ENCODE measurements at regions not wholly inside any gene's neighbourhood (a gene's known extent, or its start where the extent isn't known, plus 50 kb on each side); places are given as distances from the start of the nearest gene placed in this dataset.
A peak's percentile ranks its signal among the peaks of the same experiment; 100 is the strongest.

DNA sequence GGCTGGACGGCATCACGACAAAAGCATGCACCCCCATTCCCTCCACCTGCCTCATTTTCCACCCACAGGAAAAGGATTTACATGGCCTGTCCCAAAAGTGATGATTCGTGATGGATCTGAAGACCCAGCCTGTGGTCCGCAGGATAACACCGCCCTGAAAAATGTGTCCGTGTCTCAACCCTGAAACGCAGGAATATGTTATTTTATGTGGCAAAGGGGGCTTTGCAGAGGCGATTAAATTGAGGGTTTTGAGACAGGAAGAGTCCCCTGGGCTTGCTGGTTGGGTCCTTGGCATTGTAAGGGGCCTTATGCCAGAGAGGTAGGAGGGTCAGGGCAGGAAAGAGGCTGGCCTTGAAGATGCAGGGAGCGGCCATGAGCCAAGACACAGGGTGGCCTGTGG lies 80.2 kb upstream of the PPP2R2D start:
- no CpG with 5 or more reads among the region's 9 CpGs for WGBS (ENCODE audit: extremely low coverage, insufficient read length, low lambda C conversion rate)
- Histone ChIP-seq H3K79me2 (ENCODE audit: insufficient read depth, low read length) (no peaks in the 10 kb centered on the region), H2BK20ac (ENCODE audit: low read depth, low read length, poor library complexity, severe bottlenecking) (no peak overlapping the region), H4K20me1 (ENCODE audit: control insufficient read depth, insufficient read depth, insufficient read length) (no peaks in the 10 kb centered on the region), H2AK5ac (ENCODE audit: insufficient read length, low read length) (no peak overlapping the region), H4K8ac (replicated peaks; ENCODE audit: insufficient read length, low read depth, low read length) (no peak overlapping the region), H3K14ac (ENCODE audit: insufficient read depth, low read length) (no peak overlapping the region), H3K4me1 (ENCODE audit: insufficient read depth, low read length) (no peaks in the 10 kb centered on the region), H3K9me3 (ENCODE audit: control insufficient read depth, low read depth, low read length) (no peaks in the 10 kb centered on the region), H3K79me1 (ENCODE audit: insufficient read depth, low read depth, low read length, poor library complexity, severe bottlenecking) (no peaks in the 10 kb centered on the region), H3K18ac (ENCODE audit: insufficient read length, low read depth, low read length) (no peak overlapping the region), H2BK5ac (ENCODE audit: insufficient read length, low read length) (no peak overlapping the region), H2AFZ (ENCODE audit: low read length) (no peak overlapping the region), H4K5ac (ENCODE audit: insufficient read length, low read depth, low read length) (no peak overlapping the region), H3T11ph (ENCODE audit: low read length) (no peak overlapping the region), H4K91ac (ENCODE audit: insufficient read length, low read depth, low read length) (no peak overlapping the region), H3K56ac (ENCODE audit: insufficient read length, low read depth, low read length) (no peak overlapping the region), H2BK12ac (ENCODE audit: insufficient read length, low read depth, low read length) (no peak overlapping the region), H3K23me2 (ENCODE audit: insufficient read length, low read depth, low read length, poor library complexity, severe bottlenecking) (no peaks in the 10 kb centered on the region), H3K4ac (ENCODE audit: low read depth, low read length) (no peak overlapping the region), H3K27me3 (ENCODE audit: insufficient read depth, low read length) (no peaks in the 10 kb centered on the region), H2BK120ac (ENCODE audit: low read depth, low read length, poor library complexity, severe bottlenecking) (no peak overlapping the region), H3K9ac (ENCODE audit: extremely low read depth, insufficient read length, low read length) (no peak overlapping the region), H3K4me2 (ENCODE audit: insufficient read depth, insufficient read length, low read length) (no peak overlapping the region), H3K27ac (ENCODE audit: insufficient read length, low read depth, low read length) (no peak overlapping the region), H3K23ac (ENCODE audit: insufficient read length, low read depth, low read length) (no peak overlapping the region), H2BK15ac (ENCODE audit: low read depth, low read length) (no peak overlapping the region)
- no peaks in the 10 kb centered on the region for H3K36me3 Mint-ChIP-seq (ENCODE audit: insufficient read depth in 1 of 3, low read depth in 3 of 3)
- H3K9me3 Mint-ChIP-seq: no peaks in the 10 kb centered on the region; a peak in 1 of 5 replicates
- no peak overlapping the region for H3K27ac Mint-ChIP-seq
- H3K4me1 Mint-ChIP-seq: peaks cover 18 to 29% of the 10 kb centered on the region in 2 experiments
- DNase-seq: peak; percentile 20
- H3K27me3 Mint-ChIP-seq (ENCODE audit: low read depth): no peaks in the 10 kb centered on the region; the same call in 1 of the 2 replicates
- TF ChIP-seq, protein P1, sequence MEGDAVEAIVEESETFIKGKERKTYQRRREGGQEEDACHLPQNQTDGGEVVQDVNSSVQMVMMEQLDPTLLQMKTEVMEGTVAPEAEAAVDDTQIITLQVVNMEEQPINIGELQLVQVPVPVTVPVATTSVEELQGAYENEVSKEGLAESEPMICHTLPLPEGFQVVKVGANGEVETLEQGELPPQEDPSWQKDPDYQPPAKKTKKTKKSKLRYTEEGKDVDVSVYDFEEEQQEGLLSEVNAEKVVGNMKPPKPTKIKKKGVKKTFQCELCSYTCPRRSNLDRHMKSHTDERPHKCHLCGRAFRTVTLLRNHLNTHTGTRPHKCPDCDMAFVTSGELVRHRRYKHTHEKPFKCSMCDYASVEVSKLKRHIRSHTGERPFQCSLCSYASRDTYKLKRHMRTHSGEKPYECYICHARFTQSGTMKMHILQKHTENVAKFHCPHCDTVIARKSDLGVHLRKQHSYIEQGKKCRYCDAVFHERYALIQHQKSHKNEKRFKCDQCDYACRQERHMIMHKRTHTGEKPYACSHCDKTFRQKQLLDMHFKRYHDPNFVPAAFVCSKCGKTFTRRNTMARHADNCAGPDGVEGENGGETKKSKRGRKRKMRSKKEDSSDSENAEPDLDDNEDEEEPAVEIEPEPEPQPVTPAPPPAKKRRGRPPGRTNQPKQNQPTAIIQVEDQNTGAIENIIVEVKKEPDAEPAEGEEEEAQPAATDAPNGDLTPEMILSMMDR (conservative IDR thresholded peaks at IDR 0.05): no peak
- no peak overlapping the region for H3K4me3 Mint-ChIP-seq
